GM18499 (cell line): ENCODE measurements at regions not wholly inside any gene's neighbourhood (a gene's known extent, or its start where the extent isn't known, plus 50 kb on each side); places are given as distances from the start of the nearest gene placed in this dataset.

ENCODE experiments used
- ATAC-seq: cut with Tn5 transposase; IDR thresholded peaks from one replicate; pipeline ENCODE4 v1.9.1; 2021; ENCODE audit warnings: moderate number of reproducible peaks; ENCODE audit not compliant: insufficient read depth, unreplicated experiment

GRCh38 chr13:40488869-40489391 is 177.5 kb downstream of the FOXO1 start:
- no peak for ATAC-seq

- ATAC-seq = no peak
These were observed 176.2 kb downstream of the FOXO1 start for GRCh38 chr13:40490086-40490758.

DNA sequence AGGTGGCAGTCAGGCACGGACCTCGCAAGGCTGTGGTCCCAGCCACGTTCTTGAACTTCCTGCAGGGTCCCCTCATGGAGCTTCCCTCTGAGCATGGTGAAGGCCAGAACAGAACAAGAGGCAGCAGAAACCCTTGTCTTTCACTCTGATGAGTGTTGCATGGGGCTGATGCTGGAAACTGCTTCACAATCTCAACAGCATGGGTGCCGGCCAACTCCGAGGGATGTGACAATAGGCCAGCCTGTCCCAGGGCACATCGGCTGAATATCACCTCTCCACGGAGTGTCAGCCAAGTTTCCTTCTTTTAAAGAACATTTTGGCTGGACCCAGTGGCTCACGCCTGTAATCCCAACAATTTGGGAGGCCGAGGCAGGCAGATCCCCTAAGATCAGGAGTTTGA is 173.9 kb downstream of the FOXO1 start:
- ATAC-seq = no peak

DNA sequence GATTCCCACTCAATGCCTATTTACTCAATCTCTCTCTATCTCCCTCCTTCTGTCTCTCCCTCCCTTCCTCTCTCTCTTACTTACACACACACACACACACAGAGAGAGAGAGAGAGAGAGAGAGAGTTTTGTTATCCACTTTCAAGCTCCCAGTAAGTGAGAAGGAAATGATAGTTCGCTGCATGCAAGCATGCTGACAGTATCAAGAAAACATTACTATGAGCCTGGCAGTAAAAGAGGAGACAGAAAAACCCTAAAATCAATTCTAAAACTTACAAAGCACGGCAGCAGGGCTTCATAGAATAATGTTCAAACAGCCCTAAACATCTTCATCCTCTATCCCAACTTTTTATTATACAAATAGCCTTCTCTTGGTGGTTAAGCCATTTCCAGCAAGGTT is 171.9 kb downstream of the FOXO1 start:
- no peak for ATAC-seq

DNA sequence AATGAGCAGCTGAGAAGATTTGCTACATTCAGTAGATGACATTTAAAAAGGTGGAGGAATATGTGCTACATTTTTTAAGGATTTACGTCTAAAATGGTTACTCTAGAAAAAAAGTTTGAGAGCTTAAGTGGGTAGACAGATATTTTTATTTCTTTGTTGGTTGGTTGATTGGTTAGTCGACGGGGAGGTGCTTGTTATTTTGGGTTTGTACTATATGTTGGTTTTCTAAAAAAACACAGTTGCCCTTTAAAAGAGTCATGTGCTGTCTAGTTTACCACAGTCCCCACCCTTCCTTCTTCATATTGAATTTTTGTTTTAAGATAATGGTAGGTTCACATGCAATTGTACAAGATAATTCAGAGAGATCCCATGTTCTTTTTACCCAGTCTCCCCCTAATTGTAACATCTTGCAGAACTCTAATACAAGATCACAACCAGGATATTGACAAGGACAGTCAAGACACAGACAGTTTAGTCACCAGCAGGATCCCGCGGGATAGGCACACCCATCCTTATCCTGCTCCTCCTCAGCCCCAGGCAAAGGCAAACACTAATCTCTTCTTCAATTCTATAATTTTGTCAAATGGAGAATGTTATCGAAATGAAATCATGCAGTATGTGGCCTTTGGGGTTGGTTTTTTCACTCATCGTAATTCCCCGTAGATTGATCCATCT is 171.4 kb downstream of the FOXO1 start:
- no peak for ATAC-seq

- no peak for ATAC-seq
These were observed 170.8 kb downstream of the FOXO1 start for GRCh38 chr13:40495621-40496001.

DNA sequence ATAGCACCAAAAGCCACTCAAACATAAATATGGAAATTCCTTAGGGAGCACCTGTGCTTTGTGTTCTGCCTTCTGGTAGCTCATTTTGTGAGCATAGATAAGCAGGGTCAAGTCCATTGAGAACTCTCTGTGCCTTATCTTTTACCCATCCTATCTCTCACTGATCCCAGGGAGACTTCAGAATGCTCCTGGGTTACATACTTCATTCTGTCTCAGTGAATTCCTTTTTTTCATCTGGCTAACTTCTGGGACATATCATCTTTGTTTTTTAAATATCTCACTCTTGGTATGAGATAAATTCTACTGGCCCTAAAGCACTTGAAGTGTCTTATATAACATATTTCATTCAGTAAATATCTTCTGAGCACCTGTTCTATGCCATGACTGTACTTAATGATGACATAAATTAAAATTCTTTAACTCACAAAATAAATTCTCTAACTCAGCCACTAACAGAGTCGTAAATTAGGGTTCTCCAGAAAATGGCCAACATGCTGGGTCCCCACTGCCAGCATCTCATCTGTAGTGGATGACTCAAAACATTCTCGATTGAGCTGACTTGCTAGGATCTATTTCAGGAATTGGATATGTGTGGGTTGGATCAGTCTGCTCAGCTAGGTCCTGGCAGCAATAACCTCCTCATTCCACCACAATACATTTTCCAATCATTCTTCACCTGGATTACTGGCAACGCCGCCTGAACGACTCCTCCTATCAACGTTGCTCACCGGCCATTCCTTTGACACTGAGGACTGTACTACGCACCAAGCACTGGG is 170.2 kb downstream of the FOXO1 start:
- ATAC-seq = no peak

DNA sequence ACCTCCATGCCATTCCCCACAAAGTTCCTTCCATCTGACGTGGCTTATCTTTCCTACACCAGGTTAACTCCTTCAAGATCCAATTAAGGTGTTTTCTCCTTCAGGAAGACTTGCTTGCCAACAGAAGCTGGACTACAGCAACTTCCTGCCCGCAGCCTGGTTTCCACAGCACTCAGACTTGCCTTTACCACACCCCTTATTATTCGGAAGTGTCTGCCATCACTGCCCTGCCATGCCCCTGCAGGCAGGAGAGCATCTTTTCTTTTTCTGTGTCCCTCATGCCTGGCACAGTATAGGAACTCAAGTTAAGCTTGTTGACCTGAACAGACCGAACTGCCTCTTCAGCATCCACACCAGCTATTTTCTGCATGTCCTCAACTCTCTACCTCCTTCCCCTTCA is 168.0 kb downstream of the FOXO1 start:
- no peak for ATAC-seq

- no peak for ATAC-seq
These were observed 164.2 kb downstream of the FOXO1 start for GRCh38 chr13:40502236-40502635.

GRCh38 chr13:40503011-40503410 is 163.4 kb downstream of the FOXO1 start:
- no peak for ATAC-seq

- no peak for ATAC-seq
These were observed 162.4 kb downstream of the FOXO1 start for GRCh38 chr13:40503966-40504591.

DNA sequence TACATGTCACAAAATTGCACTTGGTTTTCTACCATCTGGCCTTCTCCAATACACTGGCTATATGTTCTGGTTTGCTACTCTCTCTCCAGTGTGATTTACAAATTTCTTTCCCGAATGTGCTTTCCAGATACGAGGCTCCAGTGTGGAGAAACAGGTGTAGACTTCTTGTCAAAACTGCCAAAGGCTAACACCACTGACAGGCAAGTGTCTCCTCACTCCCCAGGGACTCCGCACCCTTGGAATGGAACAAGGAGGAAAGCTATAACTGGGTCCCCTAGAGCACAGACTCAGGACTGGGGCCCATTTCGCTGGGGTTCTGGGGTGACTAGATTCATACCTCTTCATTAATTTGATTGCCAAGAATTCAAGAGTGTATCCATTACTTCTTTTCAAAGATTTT is 161.8 kb downstream of the FOXO1 start:
- ATAC-seq = no peak

- ATAC-seq = no peak
These were observed 161.2 kb downstream of the FOXO1 start for GRCh38 chr13:40505196-40505595.
